ENCODE measurements at regions not wholly inside any gene's neighbourhood (a gene's known extent, or its start where the extent isn't known, plus 50 kb on each side); places are given as distances from the start of the nearest gene placed in this dataset.
"Not testable (repeated sequence)": the region's sequence is repeated elsewhere in the genome, so short reads cannot be mapped to it uniquely, and the experiment has no call there.

DNA sequence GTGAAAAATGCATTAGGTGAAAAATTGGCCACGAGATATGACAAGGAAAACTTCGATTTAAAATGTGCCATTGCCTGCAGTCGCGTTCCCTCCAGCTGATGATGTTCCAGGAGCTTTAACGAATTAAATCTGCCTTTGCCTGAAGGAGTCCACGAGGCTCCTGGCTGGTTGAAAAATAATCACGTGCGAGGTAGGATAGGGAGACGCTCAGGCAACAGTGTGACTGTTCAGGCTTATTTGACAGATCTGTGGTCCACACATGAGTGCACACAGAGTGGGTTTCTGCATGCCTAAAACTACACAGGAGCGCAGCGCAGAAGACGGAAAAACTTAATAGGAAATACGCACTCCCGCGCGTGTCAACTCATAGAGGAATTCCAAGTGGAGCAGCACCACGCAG lies 204.0 kb upstream of the PITRM1 start:
- no peak for DNase-seq (ENCODE audit: low read depth)

DNA sequence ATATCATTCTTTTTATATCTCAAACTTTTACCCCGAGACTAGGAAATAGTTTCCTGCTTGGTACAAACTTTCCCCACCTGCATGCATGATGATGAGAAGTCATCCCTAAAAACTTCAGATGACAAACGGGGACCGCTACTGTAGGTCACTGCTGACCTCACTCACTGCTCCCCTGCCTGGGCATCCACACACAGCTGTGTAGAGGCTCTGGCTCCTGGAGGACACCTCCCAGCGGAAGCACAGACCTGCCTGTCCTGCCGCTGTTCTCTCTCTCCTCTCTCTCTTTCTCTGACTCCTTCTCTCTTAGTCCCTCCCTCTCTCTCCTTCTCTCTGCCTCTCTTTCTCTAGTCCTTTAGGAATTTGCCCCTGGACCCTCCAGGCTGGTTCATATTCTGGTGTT lies 202.9 kb upstream of the PITRM1 start:
- DNase-seq (ENCODE audit: low read depth), result no peak

DNA sequence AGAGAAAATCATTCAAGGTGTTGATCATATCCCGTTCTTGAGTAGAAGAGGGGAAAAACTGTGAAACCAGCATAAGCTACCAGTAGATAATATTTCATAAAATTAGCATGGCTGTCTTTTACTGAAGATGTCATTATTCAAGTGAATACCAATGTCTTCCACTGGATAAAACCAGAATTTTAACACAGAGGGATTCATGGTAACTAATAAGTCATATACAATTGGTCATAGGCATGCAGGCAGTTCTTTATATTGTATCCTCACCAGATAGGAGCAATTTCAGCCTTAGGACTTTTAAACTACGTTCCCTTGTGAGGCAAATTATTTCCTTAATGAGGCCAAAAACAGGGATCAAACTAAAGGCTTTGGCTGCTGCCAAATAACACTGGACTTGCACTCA lies 202.3 kb upstream of the PITRM1 start:
- no peak for DNase-seq (ENCODE audit: low read depth)

DNA sequence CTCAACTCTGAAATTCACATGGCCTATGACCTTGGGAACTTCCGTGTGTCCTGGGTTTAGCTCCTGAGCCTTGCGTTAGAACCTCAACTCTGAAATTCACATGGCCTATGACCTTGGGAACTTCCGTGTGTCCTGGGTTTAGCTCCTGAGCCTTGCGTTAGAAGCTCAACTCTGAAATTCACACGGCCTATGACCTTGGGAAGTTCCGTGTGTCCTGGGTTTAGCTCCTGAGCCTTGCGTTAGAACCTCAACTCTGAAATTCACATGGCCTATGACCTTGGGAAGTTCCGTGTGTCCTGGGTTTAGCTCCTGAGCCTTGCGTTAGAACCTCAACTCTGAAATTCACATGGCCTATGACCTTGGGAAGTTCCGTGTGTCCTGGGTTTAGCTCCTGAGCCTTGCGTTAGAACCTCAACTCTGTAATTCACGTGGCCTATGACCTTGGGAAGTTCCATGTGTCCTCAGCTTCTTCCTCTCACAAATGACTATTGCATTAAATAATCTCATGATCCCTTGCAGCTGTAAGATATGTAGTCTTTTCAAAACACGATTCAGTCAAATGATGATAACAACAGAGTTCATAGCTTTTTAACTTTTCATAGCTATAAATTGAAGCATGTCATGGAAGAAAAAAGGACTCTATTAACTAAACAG lies 200.9 kb upstream of the PITRM1 start:
- DNase-seq (ENCODE audit: low read depth), result not testable (repeated sequence)

DNA sequence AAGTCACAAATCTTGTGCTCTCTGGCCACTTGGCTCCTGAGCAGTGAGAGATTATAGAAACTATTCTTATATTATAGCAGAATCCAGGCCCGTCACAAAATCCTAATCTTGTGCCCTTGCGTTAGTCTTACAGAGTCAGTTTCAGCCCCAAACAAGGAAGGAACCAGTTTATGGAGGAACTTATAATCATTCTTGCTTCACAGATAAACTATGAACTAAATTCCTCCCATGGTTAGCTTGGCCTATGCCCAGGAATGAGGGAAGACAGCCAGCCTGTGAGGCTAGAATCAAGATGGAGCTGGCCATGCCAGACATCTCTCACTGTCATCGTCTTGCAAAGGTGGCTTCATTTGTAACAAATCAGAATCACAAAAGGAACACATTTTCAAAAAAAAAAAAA lies 199.7 kb upstream of the PITRM1 start:
- no peak for DNase-seq (ENCODE audit: low read depth)

DNA sequence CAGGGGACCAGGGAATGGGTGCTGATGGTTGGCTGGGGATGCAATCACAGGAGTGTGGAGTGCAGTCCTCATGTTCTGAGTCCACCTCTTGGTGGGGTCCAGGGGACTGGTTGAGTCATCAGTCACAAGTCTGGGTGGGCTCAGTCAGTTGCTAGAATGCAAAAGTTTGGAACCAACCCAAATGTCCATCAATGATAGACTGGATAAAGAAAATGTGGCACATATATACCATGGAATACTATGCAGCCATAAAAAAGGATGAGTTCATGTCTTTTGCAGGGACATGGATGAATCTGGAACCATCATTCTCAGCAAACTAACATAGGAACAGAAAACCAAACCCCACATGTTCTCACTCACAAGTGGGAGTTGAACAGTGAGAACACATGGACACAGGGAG lies 199.0 kb upstream of the PITRM1 start:
- not testable (repeated sequence) for DNase-seq (ENCODE audit: low read depth)

DNA sequence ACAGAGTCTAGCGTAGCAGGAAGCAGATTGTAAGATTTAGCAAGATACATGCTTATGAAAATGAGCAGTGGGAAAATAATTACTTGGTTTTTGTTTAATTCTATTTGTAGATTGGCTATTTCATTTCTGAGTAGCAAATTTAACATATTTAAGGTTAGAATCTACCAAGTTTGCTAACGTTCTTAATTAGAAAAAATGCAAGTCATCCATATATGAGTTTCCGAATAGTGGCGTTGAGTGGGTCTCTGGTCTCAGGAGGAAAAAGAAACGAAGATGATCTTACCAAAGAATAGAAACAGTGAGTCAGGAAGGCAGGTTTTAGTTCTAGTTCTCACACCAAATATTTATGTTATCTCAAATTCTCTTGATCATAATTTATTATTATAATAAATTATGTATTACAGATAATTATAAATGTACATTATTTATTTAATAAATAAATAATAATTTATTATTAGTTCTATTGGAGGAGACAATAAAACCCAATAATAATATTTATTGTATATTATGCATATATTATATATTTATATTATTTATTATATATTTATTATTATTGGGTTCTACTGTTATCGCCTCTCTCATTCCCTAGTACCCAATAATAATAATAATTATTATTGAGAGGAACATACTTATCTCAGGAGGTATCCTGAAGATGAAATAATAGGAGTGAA lies 194.3 kb upstream of the PITRM1 start:
- DNase-seq (ENCODE audit: low read depth), result no peak

DNA sequence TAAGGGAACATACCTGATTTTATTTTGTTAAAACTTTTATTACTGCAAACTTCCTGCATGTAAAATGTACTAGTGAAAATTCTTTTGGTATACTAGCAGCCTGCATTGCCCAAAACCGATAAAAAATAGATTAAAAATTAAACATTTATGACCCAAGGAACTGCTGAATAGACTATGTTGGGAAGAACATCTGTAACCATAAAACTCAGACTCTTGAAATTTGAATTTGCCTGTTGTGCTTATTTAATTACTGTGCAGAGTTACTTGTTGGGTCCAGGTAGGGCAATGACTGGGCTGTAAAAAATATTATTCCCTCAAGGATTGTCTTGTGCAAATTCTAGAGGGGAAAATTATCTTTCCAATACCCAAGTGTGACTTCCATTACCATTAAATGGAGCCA lies 193.5 kb upstream of the PITRM1 start:
- DNase-seq (ENCODE audit: low read depth), result no peak

DNA sequence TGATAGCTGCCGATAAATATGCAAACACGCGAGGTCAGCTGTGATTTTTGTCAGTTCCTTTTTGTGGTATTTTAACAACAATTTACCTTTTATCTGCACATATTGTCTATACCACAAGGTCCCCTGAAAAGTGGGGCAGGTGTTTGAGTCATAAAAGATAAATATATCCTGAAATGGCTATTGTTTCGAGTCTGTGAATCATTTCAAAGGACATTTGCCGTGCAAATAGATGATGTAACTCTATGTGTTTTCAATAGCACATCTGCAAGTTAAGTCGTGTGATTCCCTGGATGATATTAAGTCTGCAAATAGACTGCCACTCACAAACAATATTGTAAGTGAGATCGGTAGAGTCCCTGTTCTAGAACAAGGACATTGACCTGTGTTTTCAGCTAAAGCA lies 193.0 kb upstream of the PITRM1 start:
- DNase-seq (ENCODE audit: low read depth), result no peak

DNA sequence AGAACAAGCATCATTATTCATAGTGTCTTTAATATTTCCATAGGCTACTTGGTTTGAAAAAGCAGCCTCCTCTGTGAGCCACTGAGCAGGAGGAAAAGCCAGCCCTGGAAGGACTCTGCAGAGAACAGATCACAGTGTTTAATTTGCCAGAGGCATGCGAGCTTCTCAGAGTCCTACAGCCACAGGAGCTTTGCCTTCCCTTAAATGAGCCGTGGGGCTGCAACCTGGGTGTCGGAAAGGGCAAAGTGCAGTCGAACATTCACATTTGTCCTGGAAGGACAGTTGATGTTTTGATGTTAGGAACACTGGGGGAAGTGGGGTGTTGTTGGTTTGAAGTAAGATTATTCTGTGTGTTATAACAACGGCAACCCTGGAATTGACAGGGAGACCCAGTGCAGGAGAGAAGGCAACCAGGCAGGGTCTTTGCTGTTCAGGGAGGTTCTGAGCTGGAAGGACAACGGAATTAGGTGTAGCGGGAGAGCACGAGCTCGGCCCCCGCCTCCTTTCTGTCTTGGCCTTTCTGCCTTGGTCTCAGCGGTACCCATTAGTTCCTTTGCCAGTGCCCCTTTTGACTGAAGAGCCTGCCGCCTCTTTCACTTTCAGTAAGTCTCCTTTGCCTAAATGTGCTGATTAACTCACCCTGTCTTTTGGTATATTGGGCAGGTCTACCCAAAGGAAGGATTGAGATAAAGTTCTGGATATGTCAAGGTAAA lies 192.3 kb upstream of the PITRM1 start:
- no peak for DNase-seq (ENCODE audit: low read depth)

DNA sequence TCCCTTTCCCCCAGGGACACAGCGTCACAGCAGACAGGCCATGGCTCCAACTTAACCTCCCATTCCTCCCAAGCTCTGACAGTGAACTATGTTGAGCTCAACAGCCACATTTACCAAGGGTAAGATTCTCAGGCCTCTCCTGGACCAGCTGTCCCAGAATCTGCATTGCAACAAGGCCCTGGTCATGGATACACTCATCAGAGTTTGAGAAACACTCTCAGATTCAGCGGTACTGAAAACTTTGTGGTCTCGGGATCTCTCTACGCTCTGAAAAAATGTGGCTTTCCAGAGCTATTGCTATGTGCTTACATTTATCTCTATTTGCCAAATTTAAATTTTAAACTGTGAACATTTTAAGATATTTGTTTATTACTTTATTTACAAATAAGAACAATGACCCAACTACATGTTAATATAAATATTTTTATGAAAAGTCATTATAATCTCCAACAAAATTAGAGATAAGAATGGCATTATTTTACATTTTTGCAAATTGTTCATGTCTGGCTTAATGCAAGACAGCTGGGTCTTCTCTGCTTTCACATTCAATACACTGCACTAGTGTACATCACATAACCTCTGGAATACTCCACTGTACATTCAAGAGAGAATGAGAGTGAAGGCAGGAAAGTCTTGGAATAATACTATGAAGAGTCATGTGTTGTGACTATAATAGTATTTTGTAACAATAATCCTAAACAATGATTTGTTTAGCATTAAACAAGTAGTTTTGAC lies 190.9 kb upstream of the PITRM1 start:
- no peak for DNase-seq (ENCODE audit: low read depth)

DNA sequence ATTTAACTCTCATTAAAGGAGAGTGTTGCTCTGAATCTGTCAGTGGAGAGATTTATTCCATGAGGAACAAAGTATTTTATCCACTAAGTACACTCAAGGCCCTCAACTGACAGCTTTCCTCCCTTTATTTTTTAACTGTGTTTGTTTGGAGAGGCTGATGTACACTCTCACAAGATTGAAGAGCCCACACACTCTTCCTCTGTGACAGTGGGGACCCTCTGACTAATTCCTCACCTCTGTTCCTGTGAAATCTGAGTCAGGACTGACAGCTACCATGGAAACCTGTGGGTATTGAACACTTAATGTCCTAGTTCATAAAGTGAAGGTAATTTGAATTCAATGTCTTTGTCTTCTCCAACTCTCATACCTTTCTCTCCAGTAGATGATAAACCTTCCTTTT lies 189.8 kb upstream of the PITRM1 start:
- DNase-seq (ENCODE audit: low read depth), result no peak

DNA sequence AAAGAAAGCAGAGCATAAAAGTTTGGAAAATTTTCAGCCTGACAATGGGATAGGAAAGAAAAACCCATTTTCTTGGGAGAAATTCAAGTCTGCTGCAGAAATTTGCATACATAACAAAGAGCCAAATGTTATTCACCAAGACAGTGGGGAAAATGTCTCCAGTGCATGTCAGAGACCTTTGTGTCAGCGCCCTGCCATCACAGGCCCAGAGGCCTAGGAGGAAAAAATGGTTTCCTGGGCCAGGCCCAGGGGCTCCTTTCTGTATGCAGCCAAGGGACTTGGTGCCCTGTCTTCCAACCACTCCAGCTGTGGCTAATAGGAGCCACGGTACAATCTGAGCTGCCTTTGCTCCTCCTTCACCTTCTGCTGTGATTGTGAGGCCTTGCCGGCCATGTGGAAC lies 189.1 kb upstream of the PITRM1 start:
- DNase-seq (ENCODE audit: low read depth), result no peak

DNA sequence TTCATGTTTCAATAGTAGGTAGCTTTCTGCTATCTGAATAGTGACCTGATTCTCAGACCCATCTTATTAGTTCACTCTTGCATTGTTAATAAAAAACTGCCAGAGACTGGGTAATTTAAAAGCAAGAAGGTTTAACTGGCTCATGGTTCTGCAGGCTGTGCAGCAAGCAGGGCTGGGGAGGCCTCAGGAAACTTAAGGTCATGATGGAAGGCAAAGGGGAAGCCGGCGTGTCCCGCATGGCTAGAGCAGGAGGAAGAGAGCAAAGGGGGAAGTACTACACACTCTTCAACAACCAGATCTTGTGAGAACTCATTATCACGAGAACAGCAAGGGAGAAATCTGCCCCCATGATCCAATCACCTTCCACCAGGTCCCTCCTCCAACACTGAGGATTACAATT lies 185.2 kb upstream of the PITRM1 start:
- no peak for DNase-seq (ENCODE audit: low read depth)

DNA sequence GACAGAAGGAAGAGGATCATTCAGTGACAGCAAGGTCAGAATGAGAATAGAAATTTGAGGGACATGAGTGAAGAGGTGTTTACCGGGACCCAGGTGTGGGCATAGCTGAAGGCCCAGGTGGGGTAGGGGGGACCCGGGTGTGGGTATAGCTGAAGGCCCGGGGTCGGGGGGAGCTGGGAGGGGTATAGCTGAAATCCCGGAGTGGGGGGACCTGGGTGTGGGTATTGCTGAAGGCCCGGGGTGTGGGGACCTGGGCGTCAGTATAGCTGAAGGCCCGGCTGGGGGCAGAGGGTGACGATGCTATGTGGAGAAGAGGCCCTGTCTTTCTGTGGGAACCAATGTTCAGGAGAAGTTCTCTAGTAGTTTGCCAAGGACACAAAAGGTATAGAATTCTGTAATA lies 183.0 kb upstream of the PITRM1 start:
- DNase-seq (ENCODE audit: low read depth), result no peak

DNA sequence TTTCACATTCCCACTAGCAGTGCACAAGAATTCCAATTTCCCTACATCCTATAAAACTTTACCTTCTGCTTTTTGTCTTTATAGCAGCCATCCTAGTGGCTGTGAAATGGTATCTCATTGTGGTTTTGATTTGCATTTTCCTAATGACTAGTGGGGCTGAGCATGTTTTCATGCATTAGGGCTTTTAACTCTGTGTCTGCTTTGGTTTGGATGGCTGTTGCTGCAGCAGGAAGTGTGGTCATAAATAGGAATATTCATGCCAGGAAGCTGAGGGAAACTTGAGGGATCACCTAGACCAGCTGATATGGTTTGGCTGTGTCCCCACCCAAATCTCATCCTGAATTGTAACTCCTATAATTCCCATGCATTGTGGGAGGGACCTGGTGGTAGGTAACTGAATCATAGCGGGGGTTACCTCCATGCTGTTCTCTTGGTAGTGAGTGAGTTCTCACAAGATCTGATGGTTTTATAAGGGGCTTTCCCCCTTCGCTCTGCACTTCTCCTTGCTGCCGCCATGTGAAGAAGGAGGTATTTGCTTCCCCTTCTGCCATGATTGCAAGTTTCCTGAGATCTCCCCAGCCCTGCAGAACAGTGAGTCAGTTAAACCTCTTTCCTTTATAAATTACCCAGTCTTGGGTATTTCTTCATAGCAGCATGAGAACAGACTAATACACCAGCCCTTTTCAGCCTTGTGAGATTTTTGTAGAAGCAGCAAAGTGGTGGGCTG lies 181.8 kb upstream of the PITRM1 start:
- no peak for DNase-seq (ENCODE audit: low read depth)

DNA sequence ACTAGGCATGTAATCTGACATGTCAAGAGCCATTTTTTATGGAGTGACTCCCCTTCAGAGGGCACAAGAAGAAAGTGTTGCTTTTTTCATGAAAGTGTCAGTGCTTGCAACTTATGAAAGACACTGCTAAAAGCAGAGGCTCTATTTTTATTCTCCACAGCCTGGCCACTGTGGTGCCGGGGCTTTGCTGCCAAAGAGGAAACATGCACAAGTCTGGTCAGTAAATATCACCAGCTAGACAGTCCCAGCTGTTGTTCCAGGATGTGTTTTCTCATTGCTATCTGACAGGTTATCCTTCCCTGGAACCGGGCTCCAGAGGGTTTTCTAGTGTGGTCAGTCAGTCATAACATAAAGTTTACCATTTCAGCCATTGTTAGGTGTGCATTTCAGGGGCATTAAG lies 180.7 kb upstream of the PITRM1 start:
- no peak for DNase-seq (ENCODE audit: low read depth)

DNA sequence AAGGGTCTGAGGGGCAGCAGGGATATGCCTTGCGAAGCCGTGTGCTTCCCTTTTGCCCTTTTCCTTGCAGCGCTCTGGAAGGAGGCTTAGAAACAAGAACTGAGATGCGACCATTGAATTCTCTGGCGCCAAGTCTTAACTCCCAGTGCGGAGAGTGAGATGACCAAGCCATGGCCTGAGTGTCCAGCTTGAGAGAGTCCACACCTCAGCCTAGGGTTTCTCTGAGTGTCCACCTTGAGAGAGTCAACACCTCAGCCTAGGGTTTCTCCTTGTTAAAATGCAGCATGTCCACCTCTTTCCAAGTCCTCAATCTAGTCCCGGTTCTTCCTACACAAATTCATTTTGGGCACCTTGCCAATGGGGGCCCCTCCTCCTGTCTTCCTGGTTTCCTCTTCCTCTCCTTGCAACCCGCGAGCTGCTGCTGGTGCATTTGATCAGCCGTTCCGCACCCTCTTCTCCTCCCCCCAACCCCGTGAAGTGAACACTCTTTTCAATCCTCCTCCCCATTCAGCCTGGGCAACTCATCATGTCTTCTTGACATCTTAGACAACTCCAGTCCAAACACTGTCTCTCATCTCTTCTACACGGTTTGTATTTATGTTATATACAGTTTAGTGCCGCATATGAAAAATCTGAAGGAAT lies 178.2 kb upstream of the PITRM1 start:
- DNase-seq (ENCODE audit: low read depth), result no peak

DNA sequence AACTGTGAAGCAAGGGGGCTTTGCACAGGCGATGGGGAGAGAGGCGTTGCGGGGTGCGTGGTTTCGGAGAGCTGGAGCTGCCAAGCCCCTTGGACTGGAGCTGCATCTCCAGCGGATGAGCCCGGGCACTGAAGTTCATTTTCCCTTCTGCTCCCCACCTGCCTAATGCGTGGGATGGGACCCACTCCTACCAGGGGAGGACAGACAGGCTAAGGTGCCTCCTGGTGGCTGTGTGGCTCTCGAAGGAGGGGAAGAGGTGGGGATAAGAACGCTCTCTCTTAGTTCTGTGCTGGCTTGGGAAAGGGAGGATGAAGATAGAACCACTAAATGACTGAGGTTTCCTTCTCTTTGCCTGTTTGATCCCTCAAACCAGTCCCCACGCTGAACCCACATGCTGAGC lies 177.6 kb upstream of the PITRM1 start:
- DNase-seq (ENCODE audit: low read depth), result no peak

DNA sequence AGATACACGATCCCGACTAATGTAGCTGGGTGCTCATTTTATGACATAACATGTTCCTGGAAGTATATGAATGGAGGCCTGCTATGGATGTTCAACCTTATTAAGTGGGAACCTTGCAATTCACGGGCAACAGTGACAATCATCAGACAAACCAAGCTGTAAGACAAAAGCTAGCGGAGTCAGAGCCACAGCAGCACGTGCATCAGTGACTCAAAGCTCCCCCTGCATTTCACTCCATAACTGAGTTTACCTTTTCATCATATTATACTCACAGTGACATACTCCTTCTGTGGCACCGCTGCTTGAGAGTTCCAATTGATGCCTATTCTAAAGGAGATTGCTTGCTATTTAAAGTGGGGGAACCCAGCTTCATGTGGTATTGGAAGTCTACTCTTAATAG lies 176.0 kb upstream of the PITRM1 start:
- no peak for DNase-seq (ENCODE audit: low read depth)

DNA sequence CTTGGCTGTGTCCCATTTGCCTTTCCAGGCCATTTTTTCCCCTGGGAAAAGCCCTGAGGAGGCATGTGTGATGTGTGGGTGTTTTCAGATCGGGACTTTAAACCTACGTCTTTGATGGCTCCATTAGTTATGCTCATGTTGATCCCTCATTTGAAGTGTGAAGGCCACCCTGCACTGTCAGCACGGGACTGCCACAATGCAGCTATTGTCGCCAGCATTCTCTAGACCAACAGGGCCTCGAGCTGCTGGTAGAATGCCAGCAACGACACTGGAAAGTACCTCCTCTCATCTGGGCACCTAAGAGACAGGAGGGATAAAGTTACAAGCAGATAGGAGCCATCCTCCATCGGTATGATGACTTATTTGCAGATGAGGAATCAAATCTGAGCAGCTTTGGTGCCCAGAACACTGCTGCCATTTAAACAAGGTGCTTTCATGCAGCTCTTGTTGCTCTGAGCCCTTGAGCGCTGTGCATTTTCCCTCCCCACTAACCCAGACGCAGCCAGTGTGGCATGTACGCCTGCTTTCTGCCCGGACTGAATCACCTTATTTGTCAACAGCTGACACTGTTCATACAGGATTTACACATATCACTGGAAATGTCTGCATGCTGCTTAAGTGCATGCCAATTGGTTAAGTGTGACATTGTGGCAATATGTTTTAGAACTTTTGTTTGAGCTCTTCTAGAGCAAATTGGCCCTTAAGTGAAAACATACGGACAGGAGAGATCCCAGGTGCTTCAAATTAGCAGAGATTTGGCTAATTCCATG lies 175.0 kb upstream of the PITRM1 start:
- no peak for DNase-seq (ENCODE audit: low read depth)
